T-helper 1 cell treated with Interleukin-12 subunit alpha and Interleukin-12 subunit beta and Interleukin-4 antibody, amounts not matched to agents 30 ng/mL and 1 ng/mL, for 36 hours (primary cell): ENCODE measurements at regions not wholly inside any gene's neighbourhood (a gene's known extent, or its start where the extent isn't known, plus 50 kb on each side); places are given as distances from the start of the nearest gene placed in this dataset.

Experiments
- intact Hi-C: fragments of 100-400 bp; cut with micrococcal nuclease; formaldehyde crosslinking; loops from one replicate; pipeline ENCODE4 v1.15.1; 2024

DNA sequence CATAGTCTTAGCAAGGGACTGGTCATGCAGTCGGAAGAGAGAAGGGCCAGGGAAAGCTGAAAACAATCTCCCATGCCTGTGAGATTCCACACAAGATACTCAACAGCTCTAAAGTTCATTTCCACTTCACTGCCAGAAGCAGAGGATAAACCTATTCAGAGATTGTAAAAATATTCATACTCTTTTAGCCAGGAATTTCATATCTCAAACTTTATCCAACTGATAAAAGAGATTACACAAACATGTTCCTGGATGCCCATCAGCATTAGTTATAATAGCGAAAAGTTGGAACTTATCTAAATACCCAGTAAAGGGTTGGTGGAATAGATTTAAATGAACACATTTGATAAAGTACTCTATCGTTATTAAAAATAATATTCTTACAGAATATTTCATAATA is 75.2 kb upstream of the ARHGEF3 start:
- intact Hi-C loops = no loop called here

DNA sequence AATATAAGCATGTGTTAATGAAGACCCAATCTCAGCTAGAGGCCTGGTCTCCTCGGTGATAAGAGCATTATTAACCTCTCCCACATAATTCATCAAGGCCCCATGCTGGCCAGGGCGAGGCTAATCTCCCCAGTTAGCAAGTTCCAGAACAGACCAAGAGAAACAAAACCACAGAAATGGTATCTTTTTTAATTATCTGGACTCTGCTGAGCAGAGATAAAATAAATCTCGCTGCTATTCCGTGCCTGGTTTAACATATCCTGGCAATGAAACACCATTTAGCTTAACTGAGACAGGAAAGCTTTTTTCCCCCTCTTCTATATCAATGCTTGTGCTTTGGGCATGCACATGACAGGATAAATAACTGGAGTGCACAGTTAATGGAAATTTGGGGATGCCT is 72.5 kb upstream of the ARHGEF3 start:
- intact Hi-C loops = no loop called here

DNA sequence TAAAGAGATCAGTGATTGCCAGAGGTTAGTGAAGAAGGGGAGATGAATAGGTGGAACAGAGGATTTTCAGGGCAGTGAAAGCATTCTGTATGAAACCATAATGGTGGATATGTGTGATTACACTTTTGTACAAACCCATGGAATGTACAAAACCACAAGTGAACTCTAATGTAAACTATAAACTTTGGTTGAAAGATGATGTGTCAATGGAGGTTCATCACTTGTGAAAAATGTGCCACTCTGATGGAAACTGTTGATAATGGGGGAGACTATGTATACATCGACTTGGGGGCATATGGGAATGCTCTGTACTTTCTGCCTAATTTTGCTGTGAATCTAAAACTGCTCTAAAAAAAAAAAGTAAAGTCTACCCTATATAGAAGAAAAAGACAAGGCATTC is 68.7 kb upstream of the ARHGEF3 start:
- intact Hi-C loops = no loop called here

DNA sequence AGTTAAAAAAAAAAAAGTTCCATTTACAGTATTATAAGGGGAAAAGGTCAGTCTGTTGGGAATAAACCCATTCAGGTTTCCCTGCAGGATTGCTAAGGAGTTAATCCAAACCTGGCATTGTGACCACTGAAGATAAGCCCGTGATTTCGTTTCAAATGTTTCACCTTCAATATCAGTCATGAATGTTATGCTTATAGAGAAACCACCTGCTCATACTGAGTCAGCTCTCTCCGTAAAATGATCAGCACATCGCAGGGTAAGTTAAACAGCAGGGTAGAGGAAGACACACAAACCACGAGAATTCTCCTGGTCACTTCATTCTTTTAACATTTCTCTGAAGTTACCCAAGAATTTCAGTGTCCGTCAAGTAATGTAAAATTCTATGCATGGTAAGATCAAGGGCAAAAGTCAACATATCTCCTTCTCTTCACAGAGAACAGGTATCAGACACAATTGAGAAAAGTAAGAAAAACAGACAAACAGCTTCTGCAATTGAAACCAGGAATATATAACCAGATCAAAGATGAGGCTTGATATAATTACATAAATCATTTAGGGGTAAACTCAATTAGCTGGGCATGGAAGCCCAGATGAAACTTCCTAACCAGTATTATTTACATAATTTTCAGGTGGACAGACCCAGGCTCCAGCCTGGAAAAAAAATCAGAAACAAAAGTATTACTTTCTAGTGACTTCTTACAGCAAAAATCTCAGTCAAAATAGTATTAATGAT is 67.6 kb upstream of the ARHGEF3 start:
- intact Hi-C loops = loop anchor here (1.0 kb wide), 1 partner anchor 10 kb away; no protein-coding TSS in a partner anchor

DNA sequence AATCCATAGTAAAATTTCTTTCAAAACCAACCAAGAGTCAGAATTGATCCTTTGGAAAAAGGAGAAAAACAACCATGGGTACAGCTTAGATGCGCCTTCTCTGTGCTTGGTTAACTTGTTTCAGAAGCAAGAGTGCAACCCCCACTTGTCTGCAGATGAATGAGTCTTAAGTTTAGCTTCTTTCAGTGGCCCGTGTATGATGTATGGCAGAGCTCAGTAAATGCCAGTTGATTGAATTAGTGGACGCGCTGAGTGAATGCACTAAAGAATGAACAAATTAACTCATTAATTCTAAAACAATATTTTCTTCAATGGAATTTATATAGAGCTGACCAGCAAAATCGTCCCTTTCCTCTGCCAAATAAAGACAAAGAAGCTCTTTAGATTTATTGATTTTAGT is 67.0 kb upstream of the ARHGEF3 start:
- intact Hi-C loops = loop anchor here (1.0 kb wide), 1 partner anchor 11 kb away; no protein-coding TSS in a partner anchor

DNA sequence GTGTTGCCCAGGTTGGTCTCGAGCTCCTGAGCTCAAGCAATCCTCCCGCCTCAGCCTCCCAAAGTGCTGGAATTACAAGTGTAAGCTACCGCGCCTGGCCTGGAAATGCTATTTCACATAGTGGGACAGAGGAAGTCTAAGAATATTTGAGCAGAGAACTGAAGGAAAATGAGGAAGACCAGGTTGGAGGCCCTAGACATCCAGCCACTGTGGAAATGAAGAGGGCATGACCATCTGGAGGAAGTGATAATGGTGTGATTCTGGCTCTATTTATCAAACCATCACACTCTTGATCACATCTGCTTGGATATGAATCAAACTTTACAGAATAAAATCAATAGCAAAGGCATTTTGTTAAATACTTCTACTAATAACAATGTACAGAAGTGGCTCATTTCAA is 65.9 kb upstream of the ARHGEF3 start:
- intact Hi-C loops = no loop called here

DNA sequence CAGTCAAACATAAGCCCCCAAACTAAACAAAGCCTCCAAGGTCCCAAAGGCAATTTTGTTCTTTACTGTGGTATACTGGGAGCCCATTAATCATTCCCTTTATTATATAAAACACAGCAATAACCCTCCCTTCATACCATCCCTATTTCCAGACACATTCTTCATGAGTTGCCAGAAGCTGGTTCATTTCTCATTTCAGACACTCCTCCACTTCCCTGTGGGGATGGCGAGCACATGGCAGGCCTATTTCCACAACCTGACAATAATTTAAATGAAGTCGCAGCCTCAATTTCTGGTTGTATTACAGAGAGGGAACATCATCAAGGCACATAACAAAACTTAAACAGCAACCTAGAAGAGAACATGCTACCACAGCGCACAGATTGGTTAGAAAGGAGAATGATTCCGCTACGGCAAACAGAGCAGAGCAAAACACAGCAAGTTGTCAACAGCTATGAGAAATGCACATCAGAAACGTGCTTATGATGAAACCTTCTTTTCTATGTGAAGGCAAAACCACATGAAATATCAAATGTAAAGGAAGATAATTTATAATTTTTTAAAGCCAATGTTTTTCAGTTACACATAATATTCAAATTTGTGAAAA is 63.3 kb upstream of the ARHGEF3 start:
- intact Hi-C loops = no loop called here

DNA sequence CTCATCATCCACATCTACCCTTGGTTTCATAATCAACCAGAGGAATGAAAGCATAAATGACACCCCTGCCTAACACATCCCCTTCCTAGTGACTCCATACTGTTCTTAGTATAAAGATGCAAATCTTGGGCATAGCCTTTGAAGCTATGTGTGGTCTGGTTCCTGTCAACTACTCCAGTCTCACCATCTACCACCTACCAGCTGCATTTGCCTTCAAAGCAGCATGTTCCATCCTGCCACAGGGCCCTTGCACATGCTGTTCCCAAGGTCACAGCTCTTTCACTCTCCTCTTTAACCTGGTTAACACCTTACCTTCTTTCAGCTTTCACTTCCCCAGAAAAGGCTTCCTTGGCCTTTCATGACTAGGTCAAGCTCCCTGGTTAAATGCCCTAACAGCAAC is 62.3 kb upstream of the ARHGEF3 start:
- intact Hi-C loops = no loop called here

DNA sequence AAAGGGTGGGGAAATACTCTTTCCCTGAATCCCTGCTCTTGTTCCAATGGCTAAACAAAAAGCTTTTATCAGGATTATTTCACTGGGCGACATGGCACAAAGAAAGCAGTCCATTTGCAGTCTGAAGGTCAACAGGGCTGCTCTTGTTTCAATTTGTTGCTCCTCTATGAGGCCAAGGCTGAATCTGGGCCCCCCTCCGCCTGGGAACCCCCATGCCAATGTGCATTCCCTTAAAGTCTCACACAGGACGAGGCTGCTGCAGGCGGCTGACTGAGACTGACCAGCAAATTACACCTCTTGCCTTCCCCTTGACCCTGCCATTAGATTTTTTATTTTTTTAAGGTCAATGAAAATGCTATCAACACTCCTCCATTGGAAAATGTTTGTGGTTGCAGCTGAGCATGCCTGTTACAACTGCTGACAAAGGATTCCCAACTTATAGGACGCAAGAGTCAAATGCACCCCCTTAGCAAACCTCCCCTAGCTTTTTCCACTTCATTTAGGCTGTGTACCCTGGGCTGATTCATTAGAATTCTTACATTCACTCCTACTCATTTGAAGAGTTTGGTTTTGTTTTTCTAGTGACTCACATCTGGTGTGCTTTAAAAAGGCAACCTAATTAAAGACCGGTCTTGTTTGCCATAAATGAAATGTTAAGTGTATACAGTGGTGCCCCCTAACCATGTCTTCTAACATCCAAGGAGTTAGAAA is 60.8 kb upstream of the ARHGEF3 start:
- intact Hi-C loops = loop anchor here (2.0 kb wide), 1 partner anchor 14 kb away; no protein-coding TSS in a partner anchor

DNA sequence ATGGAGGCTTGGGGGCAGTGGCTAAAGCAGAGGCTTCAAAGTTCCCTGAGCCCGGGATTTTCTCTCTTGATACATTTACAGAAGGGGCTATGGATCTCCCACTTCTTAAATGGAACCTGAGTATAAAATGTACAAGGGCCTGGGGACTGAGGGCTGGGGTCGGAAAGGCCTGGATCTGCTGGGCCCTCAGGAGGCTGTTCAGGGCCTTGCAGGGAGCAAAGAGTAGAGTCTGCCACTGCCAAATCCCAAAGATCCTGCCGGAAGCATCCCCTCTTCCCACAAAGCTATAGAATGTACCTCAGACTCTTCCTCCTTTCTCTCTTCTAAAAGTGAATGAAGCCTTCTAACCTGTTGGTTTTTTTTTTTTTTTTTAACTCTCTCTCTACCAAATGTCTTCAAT is 59.8 kb upstream of the ARHGEF3 start:
- intact Hi-C loops = loop anchor here (1.0 to 2.0 kb wide), 2 partner anchors 17 to 55 kb away; no protein-coding TSS in a partner anchor

DNA sequence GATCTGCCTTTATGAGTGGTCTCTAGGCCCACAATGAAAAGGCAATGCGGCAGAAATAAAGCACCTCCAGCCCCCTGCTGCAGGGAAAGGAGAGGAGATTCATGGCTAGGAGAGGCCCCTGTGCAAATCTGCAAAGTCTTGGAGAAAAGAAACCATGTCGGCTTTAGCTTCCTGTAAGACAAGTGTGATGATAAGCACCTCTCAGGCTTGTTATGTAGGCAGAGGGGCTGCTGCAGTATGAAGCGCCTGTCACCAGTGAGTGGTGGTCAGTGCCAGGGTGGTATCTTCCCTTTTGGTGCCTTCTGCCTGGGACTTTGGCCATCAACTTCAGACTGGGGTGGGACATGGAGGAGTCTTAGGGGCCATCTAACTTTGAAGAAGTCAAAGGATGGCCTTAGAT is 59.2 kb upstream of the ARHGEF3 start:
- intact Hi-C loops = loop anchor here (1.0 to 2.0 kb wide), 2 partner anchors 17 to 56 kb away; no protein-coding TSS in a partner anchor

DNA sequence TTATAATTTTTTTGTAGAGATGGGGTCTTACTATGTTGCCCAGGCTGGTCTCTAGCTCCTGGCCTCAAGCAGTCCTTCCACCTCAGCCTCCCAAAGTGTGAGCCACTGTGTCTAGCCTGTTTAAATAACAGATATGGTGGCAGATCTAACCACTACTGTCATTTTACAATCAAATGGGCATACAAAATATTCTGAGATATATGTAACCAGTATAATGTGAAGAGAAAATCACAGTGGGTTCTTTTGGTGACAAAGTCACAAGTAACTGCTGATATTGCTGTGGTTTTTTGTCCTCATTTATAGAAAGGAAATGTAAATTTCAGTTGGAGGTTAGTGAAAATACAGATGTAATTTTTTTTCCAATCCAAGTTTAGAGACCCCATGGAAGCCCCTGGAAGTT is 58.6 kb upstream of the ARHGEF3 start:
- intact Hi-C loops = loop anchor here (2.0 kb wide), 1 partner anchor 56 kb away; no protein-coding TSS in a partner anchor

DNA sequence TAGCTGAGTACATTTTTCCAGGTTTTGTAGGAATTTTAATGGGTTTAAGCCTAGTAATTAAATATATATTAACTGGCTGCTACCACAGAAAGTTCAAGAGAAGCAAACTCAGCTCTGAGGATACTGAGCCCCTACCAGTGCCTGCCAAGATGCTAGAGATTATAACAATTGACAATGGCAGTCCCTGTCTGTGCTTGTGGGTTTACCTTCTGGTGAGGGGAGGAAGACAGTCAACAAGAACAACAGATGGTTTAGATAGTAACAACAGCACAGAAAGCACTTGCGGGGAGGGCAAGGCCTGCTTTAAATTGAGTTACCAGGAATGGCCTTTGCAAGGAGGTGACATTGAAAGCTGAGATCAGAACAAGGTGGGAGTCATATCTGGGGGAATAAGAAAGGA is 56.6 kb upstream of the ARHGEF3 start:
- intact Hi-C loops = loop anchor here (5.0 kb wide), 1 partner anchor 156 kb away; no protein-coding TSS in a partner anchor

DNA sequence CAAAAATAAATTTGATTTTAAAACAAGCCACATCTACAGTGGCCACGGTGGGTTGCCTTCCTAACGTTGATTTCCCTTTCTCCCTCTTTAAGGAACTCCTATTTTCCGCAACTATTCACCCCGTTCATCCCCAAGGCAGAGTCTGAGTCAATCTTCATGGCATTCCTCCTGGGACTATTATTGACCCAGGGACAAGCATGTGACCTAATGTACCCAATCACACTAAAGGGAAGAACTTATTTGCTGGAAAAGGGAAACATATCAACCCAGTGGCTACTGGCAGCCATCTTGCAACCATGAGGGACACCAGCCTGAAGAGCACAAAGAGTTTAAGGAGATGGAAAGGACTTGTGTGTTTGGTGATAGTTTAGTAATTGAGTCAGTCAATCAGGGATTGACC is 55.4 kb upstream of the ARHGEF3 start:
- intact Hi-C loops = loop anchor here (2.0 to 5.0 kb wide), 2 partner anchors 124 to 155 kb away; no protein-coding TSS in a partner anchor

DNA sequence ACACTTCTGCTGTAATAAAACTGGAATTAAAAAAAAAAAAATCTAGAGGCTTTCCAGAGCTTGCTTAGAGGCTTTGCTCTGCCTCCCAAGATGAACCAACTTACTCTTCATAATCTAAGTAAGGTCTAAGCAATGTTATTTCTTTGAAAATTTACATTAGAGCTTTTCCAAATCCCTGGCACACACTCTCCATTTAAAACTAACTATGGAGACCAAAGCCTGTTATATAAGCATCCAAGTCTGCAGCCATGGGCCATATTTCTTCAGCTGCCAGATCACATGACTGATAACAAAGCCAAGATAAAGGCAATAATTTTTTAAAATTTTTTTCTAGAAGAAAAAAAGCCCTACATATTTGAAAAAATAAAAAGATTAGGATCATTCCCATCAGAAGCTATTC is 55.0 kb upstream of the ARHGEF3 start:
- intact Hi-C loops = loop anchor here (1.0 to 5.0 kb wide), 3 partner anchors 124 to 154 kb away; no protein-coding TSS in a partner anchor

DNA sequence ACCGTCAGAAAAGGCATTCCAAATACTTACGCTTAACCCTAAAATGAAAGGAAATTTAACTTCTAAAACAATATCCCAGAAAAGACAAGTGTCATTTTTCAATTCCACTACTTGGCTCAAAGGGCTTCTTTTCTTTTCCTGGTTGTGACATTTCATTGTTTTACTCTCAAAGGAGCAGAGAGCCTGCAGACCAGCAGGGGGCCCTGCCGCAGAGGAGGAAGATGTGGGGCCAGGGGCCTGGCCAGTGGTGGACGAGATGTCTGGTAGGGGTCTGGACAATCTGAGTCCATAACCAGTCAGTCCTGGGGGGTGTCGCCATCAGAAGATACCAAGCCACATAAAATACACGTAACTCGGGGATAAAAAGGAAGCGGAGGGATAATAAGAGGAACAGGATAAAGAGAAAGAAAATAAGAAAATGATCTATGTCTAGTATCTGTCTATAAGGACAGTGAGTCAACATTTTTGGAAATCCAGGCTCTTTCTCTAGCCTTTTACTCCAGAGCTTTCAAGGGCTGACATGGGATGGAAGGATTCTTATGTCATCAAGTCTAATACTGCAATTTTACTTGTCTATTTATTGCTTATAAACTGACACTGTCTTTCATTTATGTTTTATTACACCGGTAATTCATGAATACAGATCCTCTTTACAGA is 54.2 kb upstream of the ARHGEF3 start:
- intact Hi-C loops = loop anchor here (1.0 to 5.0 kb wide), 3 partner anchors 125 to 154 kb away; no protein-coding TSS in a partner anchor

DNA sequence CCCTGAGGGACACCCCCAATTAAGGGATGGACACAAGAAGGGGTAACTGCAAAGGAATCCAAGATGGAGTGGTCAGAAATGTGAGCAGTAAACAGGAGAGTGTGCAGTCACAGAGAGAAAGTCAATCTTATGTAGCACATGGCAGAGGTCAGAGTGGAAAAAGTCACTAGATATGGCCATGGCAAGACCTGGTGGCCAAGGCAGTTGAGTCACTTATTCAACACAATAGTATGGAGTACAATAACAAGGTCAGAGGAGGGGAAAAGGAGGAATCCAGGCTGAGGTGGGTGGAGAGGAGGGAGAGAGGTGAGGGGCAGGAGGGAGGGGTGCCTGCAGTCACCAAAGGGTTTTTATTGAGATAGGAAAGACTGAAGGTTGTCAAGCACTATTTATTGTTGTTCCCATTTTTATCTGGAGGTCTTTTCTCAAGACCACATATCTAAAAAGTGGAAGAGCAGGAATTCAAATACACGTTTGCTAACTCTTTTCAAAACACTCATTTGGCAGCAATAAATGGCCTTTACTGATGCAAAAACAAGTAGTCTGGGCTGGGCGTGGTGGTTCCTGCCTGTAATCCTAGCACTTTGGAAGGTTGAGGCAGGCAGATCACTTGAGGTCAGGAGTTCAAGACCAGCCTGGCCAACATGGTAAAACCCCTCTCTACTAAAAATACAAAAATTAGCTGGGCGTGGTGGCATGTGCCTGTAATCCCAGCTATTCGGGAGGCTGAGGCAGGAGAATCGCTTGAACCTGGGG is 53.3 kb upstream of the ARHGEF3 start:
- intact Hi-C loops = loop anchor here (5.0 kb wide), 1 partner anchor 153 kb away; no protein-coding TSS in a partner anchor

DNA sequence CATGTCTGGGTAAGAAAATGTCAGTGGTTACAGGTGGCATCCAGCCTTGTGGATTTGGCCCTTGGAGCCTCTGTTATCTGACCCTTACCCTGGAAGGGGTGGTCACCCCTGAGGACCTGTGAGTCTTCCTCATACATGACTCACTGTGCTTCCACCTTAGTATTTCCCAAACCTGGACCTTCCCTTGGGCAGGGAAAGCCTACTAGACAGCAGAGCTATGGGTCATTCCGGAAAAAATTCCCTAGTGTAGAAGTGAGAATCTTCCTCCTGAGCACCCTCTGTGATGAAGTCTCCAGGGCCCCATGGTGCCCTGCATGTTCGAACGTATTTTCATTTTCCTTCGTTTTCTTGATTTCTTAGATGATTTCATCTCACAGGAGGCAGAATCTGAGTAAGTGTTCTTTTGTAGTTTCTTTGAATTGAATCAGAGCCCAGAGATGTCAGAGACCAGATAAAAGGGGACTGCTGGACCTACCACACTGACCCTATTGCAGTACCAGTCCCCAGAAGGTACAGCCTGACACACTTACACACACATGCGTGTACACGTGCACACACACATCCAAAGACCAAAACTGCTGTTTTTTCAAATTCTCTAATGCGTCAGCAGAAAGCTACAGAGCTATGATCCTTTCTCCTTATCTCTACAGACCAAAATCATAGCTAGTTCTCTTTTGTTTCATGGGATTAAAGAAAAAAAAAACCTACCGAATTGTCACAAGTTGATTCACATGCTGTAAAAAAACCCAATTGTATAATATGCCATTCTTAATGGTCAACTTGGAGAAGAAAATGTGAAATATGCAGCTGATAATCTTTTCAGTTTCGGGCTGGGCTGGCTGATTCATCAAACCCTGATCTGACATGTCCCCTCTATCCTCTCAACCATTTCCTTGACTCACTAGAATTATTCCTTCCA is 50.5 kb upstream of the ARHGEF3 start:
- intact Hi-C loops = no loop called here
